Smooth muscle cell (in vitro differentiated cells): ENCODE measurements at regions not wholly inside any gene's neighbourhood (a gene's known extent, or its start where the extent isn't known, plus 50 kb on each side); places are given as distances from the start of the nearest gene placed in this dataset.

Experiments
- DNase-seq: peaks from one replicate; lab custom pipeline; 2025; ENCODE audit not compliant: unreplicated experiment; lab: John Stamatoyannopoulos, UW
- H2AFZ ChIP-seq: fragments of 200-600 bp; sonication (generic); 2 replicates; pipeline ENCODE4 v1.6.0; 2016; ENCODE audit warnings: antibody characterized with exemption, low read depth, mild to moderate bottlenecking
- H3F3A ChIP-seq: fragments of 200-600 bp; sonication (generic); 2 replicates; pipeline ENCODE4 v1.6.0; 2017; ENCODE audit warnings: antibody characterized with exemption, low read depth
- H3K27ac ChIP-seq: fragments of 200-600 bp; sonication (generic); 2 replicates; pipeline ENCODE4 v1.5.1; 2016; ENCODE audit warnings: low read depth, mild to moderate bottlenecking
- H3K27me3 ChIP-seq: fragments of 200-600 bp; sonication (generic); 2 replicates; pipeline ENCODE4 v1.6.1; 2016; ENCODE audit warnings: low read depth, mild to moderate bottlenecking
- H3K36me3 ChIP-seq: fragments of 200-600 bp; sonication (generic); 2 replicates; pipeline ENCODE4 v1.5.1; 2016; ENCODE audit warnings: low read depth
- H3K4me1 ChIP-seq: fragments of 200-600 bp; sonication (generic); 2 replicates; pipeline ENCODE4 v1.5.1; 2016; ENCODE audit warnings: low read depth
- H3K4me2 ChIP-seq: fragments of 200-600 bp; sonication (generic); 2 replicates; pipeline ENCODE4 v1.6.0; 2016; ENCODE audit warnings: mild to moderate bottlenecking
- H3K4me3 ChIP-seq: fragments of 200-600 bp; sonication (generic); 2 replicates; pipeline ENCODE4 v1.5.1; 2016; ENCODE audit warnings: mild to moderate bottlenecking
- H3K79me2 ChIP-seq: fragments of 200-600 bp; sonication (generic); 2 replicates; pipeline ENCODE4 v1.6.0; 2016; ENCODE audit warnings: low read depth, mild to moderate bottlenecking
- H3K9ac ChIP-seq: fragments of 200-600 bp; sonication (generic); 2 replicates; pipeline ENCODE4 v1.6.0; 2016; ENCODE audit warnings: low read depth
- H3K9me3 ChIP-seq: fragments of 200-600 bp; sonication (generic); replicated peaks from 2 replicates; pipeline ENCODE4 v1.5.1; 2016; ENCODE audit warnings: low read depth
- H4K20me1 ChIP-seq: fragments of 200-600 bp; sonication (generic); 2 replicates; pipeline ENCODE4 v1.6.0; 2016; ENCODE audit warnings: low read depth
- CTCF ChIP-seq: fragments of 200-600 bp; sonication (generic); IDR thresholded peaks from 2 replicates; pipeline ENCODE4 v1.5.1; 2017; ENCODE audit warnings: borderline replicate concordance, mild to moderate bottlenecking, antibody characterized with exemption; ENCODE audit not compliant: insufficient read depth, poor library complexity, severe bottlenecking
- WGBS: methylation state at CpG from one replicate; pipeline ENCODE4 v1.1.7; 2016; ENCODE audit warnings: low lambda C conversion rate; 5-methylcytosine and 5-hydroxymethylcytosine counted together

GRCh38 chr13:73450583-73450982 lies 391.8 kb downstream of the KLF5 start:
- no peak overlapping the region for H3K27ac ChIP-seq

GRCh38 chr13:73449252-73449651 lies 390.4 kb downstream of the KLF5 start:
- H2AFZ ChIP-seq = no peak overlapping the region
- H3K27ac ChIP-seq = no peak overlapping the region
- no peaks in the 10 kb centered on the region for H3K36me3 ChIP-seq
- no peak for DNase-seq
- 26% methylated on average over 1 of the region's 1 CpG for WGBS
- H3K4me2 ChIP-seq = no peak overlapping the region
- H3K9ac ChIP-seq = no peak overlapping the region
- no peaks in the 10 kb centered on the region for H3K79me2 ChIP-seq
- TF ChIP-seq CTCF = no peak
- H3K4me1 ChIP-seq = no peaks in the 10 kb centered on the region
- H3K9me3 ChIP-seq = no peaks in the 10 kb centered on the region
- no peaks in the 10 kb centered on the region for H4K20me1 ChIP-seq
- no peaks in the 10 kb centered on the region for H3F3A ChIP-seq
- no peak overlapping the region for H3K4me3 ChIP-seq
- H3K27me3 ChIP-seq = no peaks in the 10 kb centered on the region

More at GRCh38 chr13:73450583-73450982, 391.8 kb downstream of the KLF5 start:
- Histone ChIP-seq H3K4me2 (no peak overlapping the region), H3K27me3 (no peaks in the 10 kb centered on the region), H3K36me3 (no peaks in the 10 kb centered on the region), H3K4me3 (no peak overlapping the region), H2AFZ (no peak overlapping the region), H3K4me1 (no peaks in the 10 kb centered on the region), H4K20me1 (no peaks in the 10 kb centered on the region), H3K9me3 (no peaks in the 10 kb centered on the region), H3K79me2 (no peaks in the 10 kb centered on the region), H3K9ac (no peak overlapping the region), H3F3A (no peaks in the 10 kb centered on the region)
- DNase-seq = no peak
- no peak for TF ChIP-seq CTCF
- 81% methylated on average over 2 of the region's 2 CpGs for WGBS

- TF ChIP-seq CTCF = no peak
- peaks cover 20% of the 10 kb centered on the region for H3K9me3 ChIP-seq
- WGBS = 90% methylated on average over 3 of the region's 3 CpGs
- no peaks in the 10 kb centered on the region for H4K20me1 ChIP-seq
- H3K4me1 ChIP-seq = no peaks in the 10 kb centered on the region
- peaks cover 4% of the 10 kb centered on the region for H3K36me3 ChIP-seq
- H2AFZ ChIP-seq = no peak overlapping the region
- DNase-seq = no peak
- H3K79me2 ChIP-seq = no peaks in the 10 kb centered on the region
- no peaks in the 10 kb centered on the region for H3K27me3 ChIP-seq
- no peaks in the 10 kb centered on the region for H3F3A ChIP-seq
- no peak overlapping the region for H3K27ac ChIP-seq
- H3K9ac ChIP-seq = no peak overlapping the region
- H3K4me3 ChIP-seq = no peak overlapping the region
- H3K4me2 ChIP-seq = no peak overlapping the region
These were observed 381.6 kb downstream of the KLF5 start for GRCh38 chr13:73440296-73440895.

GRCh38 chr13:73433890-73434289 lies 375.1 kb downstream of the KLF5 start:
- peaks cover 2% of the 10 kb centered on the region for H3F3A ChIP-seq
- no peak overlapping the region for H3K4me3 ChIP-seq
- no peak for DNase-seq
- no peak overlapping the region for H3K4me2 ChIP-seq
- H3K4me1 ChIP-seq = peaks cover 4% of the 10 kb centered on the region
- no peak overlapping the region for H3K9ac ChIP-seq
- no peaks in the 10 kb centered on the region for H3K79me2 ChIP-seq
- H2AFZ ChIP-seq = no peak overlapping the region
- H3K36me3 ChIP-seq = no peaks in the 10 kb centered on the region
- H3K27ac ChIP-seq = no peak overlapping the region
- H3K27me3 ChIP-seq = no peaks in the 10 kb centered on the region
- TF ChIP-seq CTCF = no peak
- 88% methylated on average over 2 of the region's 2 CpGs for WGBS
- H4K20me1 ChIP-seq = no peaks in the 10 kb centered on the region
- H3K9me3 ChIP-seq = no peaks in the 10 kb centered on the region
